GM23338 (cell line): ENCODE measurements at regions not wholly inside any gene's neighbourhood (a gene's known extent, or its start where the extent isn't known, plus 50 kb on each side); places are given as distances from the start of the nearest gene placed in this dataset.

ENCODE experiments used
- ATAC-seq: fragments of 200-7000 bp; cut with Tn5 transposase; 3 replicates; pipeline ENCODE4 v1.9.1; 2020
- DNase-seq: peaks from one replicate; pipeline ENCODE4 v3.0.0-alpha.2; 2015; ENCODE audit warnings: low spot score
- H2AFZ ChIP-seq: fragments of 200-600 bp; sonication (generic); 2 replicates; pipeline ENCODE4 v1.8.0; 2016; ENCODE audit warnings: antibody characterized with exemption, mild to moderate bottlenecking, moderate library complexity
- H3F3A ChIP-seq: fragments of 200-600 bp; sonication (generic); replicated peaks from 2 replicates; pipeline ENCODE4 v1.8.0; 2017; ENCODE audit warnings: antibody characterized with exemption, mixed run types, low read depth
- H3K27ac ChIP-seq: fragments of 200-600 bp; sonication (generic); 2 replicates; pipeline ENCODE4 v1.6.1; 2016; ENCODE audit warnings: low read depth
- H3K27me3 ChIP-seq: fragments of 200-600 bp; sonication (generic); 2 replicates; pipeline ENCODE4 v1.8.0; 2016; ENCODE audit warnings: mild to moderate bottlenecking, mixed run types, moderate library complexity; ENCODE audit not compliant: insufficient read depth
- H3K36me3 ChIP-seq: fragments of 200-600 bp; sonication (generic); 2 replicates; pipeline ENCODE4 v1.8.0; 2016; ENCODE audit warnings: mild to moderate bottlenecking; ENCODE audit not compliant: insufficient read depth
- H3K4me1 ChIP-seq: fragments of 200-600 bp; sonication (generic); 2 replicates; pipeline ENCODE4 v1.8.0; 2016; ENCODE audit warnings: mild to moderate bottlenecking, moderate library complexity; ENCODE audit not compliant: insufficient read depth
- H3K4me2 ChIP-seq: fragments of 200-600 bp; sonication (generic); 2 replicates; pipeline ENCODE4 v1.7.1; 2017; ENCODE audit warnings: mixed run types
- H3K4me3 ChIP-seq: fragments of 200-600 bp; sonication (generic); 2 replicates; pipeline ENCODE4 v1.6.1; 2016; ENCODE audit warnings: mixed run types
- H3K79me2 ChIP-seq: fragments of 200-600 bp; sonication (generic); replicated peaks from 2 replicates; pipeline ENCODE4 v1.8.0; 2017; ENCODE audit warnings: mild to moderate bottlenecking; ENCODE audit not compliant: insufficient read depth
- H3K9me2 ChIP-seq: fragments of 200-600 bp; sonication (generic); 2 replicates; pipeline ENCODE4 v1.8.0; 2017; ENCODE audit not compliant: insufficient read depth
- H4K20me1 ChIP-seq: fragments of 200-600 bp; sonication (generic); replicated peaks from 2 replicates; pipeline ENCODE4 v1.8.0; 2017; ENCODE audit warnings: mild to moderate bottlenecking; ENCODE audit not compliant: insufficient read depth
- H3K27ac Mint-ChIP-seq: 2 replicates; pipeline ENCODE4 v1.8.0; 2020; ENCODE audit warnings: inconsistent platforms, mild to moderate bottlenecking, moderate library complexity, mixed read lengths
- H3K27me3 Mint-ChIP-seq: 3 replicates; pipeline ENCODE4 v1.8.0; 2022; ENCODE audit warnings: low read depth, mild to moderate bottlenecking, moderate library complexity, mixed read lengths, inconsistent platforms; ENCODE audit not compliant: insufficient read depth, poor library complexity
- H3K36me3 Mint-ChIP-seq: 3 replicates; pipeline ENCODE4 v1.8.0; 2021; ENCODE audit warnings: low read depth, mild to moderate bottlenecking, inconsistent platforms, moderate library complexity, mixed read lengths
- H3K4me1 Mint-ChIP-seq: 3 replicates; pipeline ENCODE4 v1.8.0; 2020; ENCODE audit warnings: mild to moderate bottlenecking, inconsistent platforms, mixed read lengths
- H3K4me3 Mint-ChIP-seq: 3 replicates; pipeline ENCODE4 v1.8.0; 2021; ENCODE audit warnings: moderate library complexity, mild to moderate bottlenecking, inconsistent platforms, mixed read lengths
- H3K9me3 Mint-ChIP-seq: 3 replicates; pipeline ENCODE4 v1.8.0; 2020; ENCODE audit warnings: moderate library complexity, mild to moderate bottlenecking, inconsistent platforms, mixed read lengths
- CREB1 ChIP-seq: fragments of 250-450 bp; sonication (Bioruptor Pico); IDR thresholded peaks from 2 replicates; pipeline ENCODE4 v1.5.0; 2020; ENCODE audit warnings: low read depth, mild to moderate bottlenecking, moderate library complexity
- CTCF ChIP-seq, 2 experiments: fragments of 200-600 bp in 1 of 2; sonication (generic) in 1 of 2; conservative IDR thresholded peaks; 2 replicates each; pipeline versions ENCODE4 v1.5.1 to v1.6.1; 2016 to 2017; ENCODE audit warnings: antibody characterized with exemption in 2 of 2, low read depth in 2 of 2, mild to moderate bottlenecking in 2 of 2, moderate library complexity in 1 of 2
- ETS1 ChIP-seq: IDR thresholded peaks from 2 replicates; pipeline ENCODE4 v1.6.1; 2016; ENCODE audit warnings: antibody characterized with exemption
- NANOG ChIP-seq: IDR thresholded peaks from 2 replicates; pipeline ENCODE4 v1.6.1; 2016; ENCODE audit warnings: antibody characterized with exemption, borderline replicate concordance
- POLR2AphosphoS5 ChIP-seq: IDR thresholded peaks from 2 replicates; pipeline ENCODE4 v1.6.1; 2016; ENCODE audit warnings: antibody characterized with exemption, low read depth
- REST ChIP-seq: IDR thresholded peaks from one replicate; pipeline ENCODE4 v1.6.1; 2018; ENCODE audit warnings: antibody characterized with exemption; ENCODE audit not compliant: unreplicated experiment
- STAT1 ChIP-seq: IDR thresholded peaks from one replicate; pipeline ENCODE4 v1.6.1; 2016; ENCODE audit warnings: antibody characterized with exemption; ENCODE audit not compliant: unreplicated experiment
- ZNF114 ChIP-seq: fragments of 250-450 bp; sonication (Bioruptor Pico); IDR thresholded peaks from 2 replicates; pipeline ENCODE4 v1.5.0; 2020; ENCODE audit warnings: mild to moderate bottlenecking, moderate library complexity
- ZNF331 ChIP-seq: fragments of 250-450 bp; sonication (Bioruptor Pico); IDR thresholded peaks from 2 replicates; pipeline ENCODE4 v1.5.0; 2020; ENCODE audit warnings: low read depth, mild to moderate bottlenecking, moderate library complexity
- ZNF462 ChIP-seq: fragments of 250-450 bp; sonication (Bioruptor Pico); IDR thresholded peaks from 2 replicates; pipeline ENCODE4 v1.5.0; 2020; ENCODE audit warnings: mild to moderate bottlenecking, moderate library complexity

- no peak for DNase-seq
- Histone ChIP-seq H3F3A (no peaks in the 10 kb centered on the region), H3K27ac (no peak overlapping the region), H3K4me1 (no peaks in the 10 kb centered on the region), H3K27me3 (no peaks in the 10 kb centered on the region), H3K9me2 (no peaks in the 10 kb centered on the region), H3K79me2 (no peaks in the 10 kb centered on the region), H3K4me3 (no peak overlapping the region), H3K4me2 (no peak overlapping the region), H4K20me1 (no peaks in the 10 kb centered on the region), H3K36me3 (peaks cover 6% of the 10 kb centered on the region; the same call in 1 of the 2 replicates), H2AFZ (no peak overlapping the region)
- Mint-ChIP-seq H3K36me3 (peaks cover 20% of the 10 kb centered on the region), H3K27ac (no peak overlapping the region), H3K4me3 (no peak overlapping the region), H3K4me1 (no peaks in the 10 kb centered on the region), H3K27me3 (peaks cover 2% of the 10 kb centered on the region), H3K9me3 (peaks cover 37% of the 10 kb centered on the region)
- no peak for ATAC-seq
- no peak for TF ChIP-seq ZNF331 (CRISPR knock-in tag)
Measured at GRCh38 chr18:44482761-44483160, 197.9 kb upstream of the SETBP1 start.

GRCh38 chr18:44495151-44495550 lies 185.5 kb upstream of the SETBP1 start:
- Histone ChIP-seq H3K4me1 (no peaks in the 10 kb centered on the region), H3K36me3 (no peaks in the 10 kb centered on the region), H3K79me2 (no peaks in the 10 kb centered on the region), H3K27me3 (no peaks in the 10 kb centered on the region), H3K4me2 (no peak overlapping the region), H3K27ac (no peak overlapping the region), H2AFZ (no peak overlapping the region), H3K9me2 (0 out of 2 replicates have a peak, but pooled peaks cover 9% of the 10 kb centered on the region), H4K20me1 (no peaks in the 10 kb centered on the region), H3K4me3 (no peak overlapping the region), H3F3A (no peaks in the 10 kb centered on the region)
- no peaks in the 10 kb centered on the region for H3K36me3 Mint-ChIP-seq
- H3K27ac Mint-ChIP-seq, result no peak overlapping the region
- no peaks in the 10 kb centered on the region for H3K9me3 Mint-ChIP-seq
- ATAC-seq (no peak), DNase-seq (no peak)
- H3K4me3 Mint-ChIP-seq, result no peak overlapping the region
- H3K4me1 Mint-ChIP-seq, result no peaks in the 10 kb centered on the region
- H3K27me3 Mint-ChIP-seq, result no peaks in the 10 kb centered on the region
- TF ChIP-seq ZNF462 (CRISPR knock-in tag) (no peak), REST (no peak), POLR2AphosphoS5 (no peak), NANOG (no peak), ETS1 (no peak), STAT1 (no peak), CREB1 (CRISPR knock-in tag) (no peak), ZNF114 (no peak), ZNF331 (CRISPR knock-in tag) (no peak), CTCF (conservative IDR thresholded peaks at IDR 0.05; ENCODE audit: low read depth in 2 of 2) (no peak)
